ENCODE measurements at regions not wholly inside any gene's neighbourhood (a gene's known extent, or its start where the extent isn't known, plus 50 kb on each side); places are given as distances from the start of the nearest gene placed in this dataset.

GRCh38 chr5:87120518-87121303 lies 147.0 kb upstream of the RASA1 start:
- TF ChIP-seq, protein P1, sequence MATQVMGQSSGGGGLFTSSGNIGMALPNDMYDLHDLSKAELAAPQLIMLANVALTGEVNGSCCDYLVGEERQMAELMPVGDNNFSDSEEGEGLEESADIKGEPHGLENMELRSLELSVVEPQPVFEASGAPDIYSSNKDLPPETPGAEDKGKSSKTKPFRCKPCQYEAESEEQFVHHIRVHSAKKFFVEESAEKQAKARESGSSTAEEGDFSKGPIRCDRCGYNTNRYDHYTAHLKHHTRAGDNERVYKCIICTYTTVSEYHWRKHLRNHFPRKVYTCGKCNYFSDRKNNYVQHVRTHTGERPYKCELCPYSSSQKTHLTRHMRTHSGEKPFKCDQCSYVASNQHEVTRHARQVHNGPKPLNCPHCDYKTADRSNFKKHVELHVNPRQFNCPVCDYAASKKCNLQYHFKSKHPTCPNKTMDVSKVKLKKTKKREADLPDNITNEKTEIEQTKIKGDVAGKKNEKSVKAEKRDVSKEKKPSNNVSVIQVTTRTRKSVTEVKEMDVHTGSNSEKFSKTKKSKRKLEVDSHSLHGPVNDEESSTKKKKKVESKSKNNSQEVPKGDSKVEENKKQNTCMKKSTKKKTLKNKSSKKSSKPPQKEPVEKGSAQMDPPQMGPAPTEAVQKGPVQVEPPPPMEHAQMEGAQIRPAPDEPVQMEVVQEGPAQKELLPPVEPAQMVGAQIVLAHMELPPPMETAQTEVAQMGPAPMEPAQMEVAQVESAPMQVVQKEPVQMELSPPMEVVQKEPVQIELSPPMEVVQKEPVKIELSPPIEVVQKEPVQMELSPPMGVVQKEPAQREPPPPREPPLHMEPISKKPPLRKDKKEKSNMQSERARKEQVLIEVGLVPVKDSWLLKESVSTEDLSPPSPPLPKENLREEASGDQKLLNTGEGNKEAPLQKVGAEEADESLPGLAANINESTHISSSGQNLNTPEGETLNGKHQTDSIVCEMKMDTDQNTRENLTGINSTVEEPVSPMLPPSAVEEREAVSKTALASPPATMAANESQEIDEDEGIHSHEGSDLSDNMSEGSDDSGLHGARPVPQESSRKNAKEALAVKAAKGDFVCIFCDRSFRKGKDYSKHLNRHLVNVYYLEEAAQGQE (IDR thresholded peaks at IDR 0.05; ENCODE audit: low read depth) = no peak
- TF ChIP-seq RAD21 (IDR thresholded peaks at IDR 0.05; ENCODE audit: low read depth) (no peak), EP300 (IDR thresholded peaks at IDR 0.05; ENCODE audit: borderline replicate concordance) (peak; percentile 84), TAF1 (IDR thresholded peaks at IDR 0.05; ENCODE audit: low read depth) (no peak), YY1 (IDR thresholded peaks at IDR 0.05; ENCODE audit: low read depth) (no peak)
- TF ChIP-seq, protein P2, sequence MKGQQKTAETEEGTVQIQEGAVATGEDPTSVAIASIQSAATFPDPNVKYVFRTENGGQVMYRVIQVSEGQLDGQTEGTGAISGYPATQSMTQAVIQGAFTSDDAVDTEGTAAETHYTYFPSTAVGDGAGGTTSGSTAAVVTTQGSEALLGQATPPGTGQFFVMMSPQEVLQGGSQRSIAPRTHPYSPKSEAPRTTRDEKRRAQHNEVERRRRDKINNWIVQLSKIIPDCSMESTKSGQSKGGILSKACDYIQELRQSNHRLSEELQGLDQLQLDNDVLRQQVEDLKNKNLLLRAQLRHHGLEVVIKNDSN (IDR thresholded peaks at IDR 0.05) = no peak
